HG03159 (cell line): ENCODE measurements at regions not wholly inside any gene's neighbourhood (a gene's known extent, or its start where the extent isn't known, plus 50 kb on each side); places are given as distances from the start of the nearest gene placed in this dataset.

Source experiments
- ATAC-seq: cut with Tn5 transposase; IDR thresholded peaks from one replicate; pipeline ENCODE4 v1.9.1; 2021; ENCODE audit warnings: mild to moderate bottlenecking, moderate library complexity; ENCODE audit not compliant: unreplicated experiment

GRCh38 chr16:87250431-87250960 is 66.7 kb downstream of the C16orf95 start:
- no peak for ATAC-seq

- ATAC-seq: no peak
Observed at GRCh38 chr16:87252269-87252970, 64.8 kb downstream of the C16orf95 start.
